GM23338 (cell line): ENCODE measurements at regions not wholly inside any gene's neighbourhood (a gene's known extent, or its start where the extent isn't known, plus 50 kb on each side); places are given as distances from the start of the nearest gene placed in this dataset.

ENCODE experiments used
- ATAC-seq: fragments of 200-7000 bp; cut with Tn5 transposase; 3 replicates; pipeline ENCODE4 v1.9.1; 2020
- DNase-seq: peaks from one replicate; pipeline ENCODE4 v3.0.0-alpha.2; 2015; ENCODE audit warnings: low spot score
- H2AFZ ChIP-seq: fragments of 200-600 bp; sonication (generic); 2 replicates; pipeline ENCODE4 v1.8.0; 2016; ENCODE audit warnings: antibody characterized with exemption, mild to moderate bottlenecking, moderate library complexity
- H3F3A ChIP-seq: fragments of 200-600 bp; sonication (generic); replicated peaks from 2 replicates; pipeline ENCODE4 v1.8.0; 2017; ENCODE audit warnings: antibody characterized with exemption, mixed run types, low read depth
- H3K27ac ChIP-seq: fragments of 200-600 bp; sonication (generic); 2 replicates; pipeline ENCODE4 v1.6.1; 2016; ENCODE audit warnings: low read depth
- H3K27me3 ChIP-seq: fragments of 200-600 bp; sonication (generic); 2 replicates; pipeline ENCODE4 v1.8.0; 2016; ENCODE audit warnings: mild to moderate bottlenecking, mixed run types, moderate library complexity; ENCODE audit not compliant: insufficient read depth
- H3K36me3 ChIP-seq: fragments of 200-600 bp; sonication (generic); 2 replicates; pipeline ENCODE4 v1.8.0; 2016; ENCODE audit warnings: mild to moderate bottlenecking; ENCODE audit not compliant: insufficient read depth
- H3K4me1 ChIP-seq: fragments of 200-600 bp; sonication (generic); 2 replicates; pipeline ENCODE4 v1.8.0; 2016; ENCODE audit warnings: mild to moderate bottlenecking, moderate library complexity; ENCODE audit not compliant: insufficient read depth
- H3K4me2 ChIP-seq: fragments of 200-600 bp; sonication (generic); 2 replicates; pipeline ENCODE4 v1.7.1; 2017; ENCODE audit warnings: mixed run types
- H3K4me3 ChIP-seq: fragments of 200-600 bp; sonication (generic); 2 replicates; pipeline ENCODE4 v1.6.1; 2016; ENCODE audit warnings: mixed run types
- H3K79me2 ChIP-seq: fragments of 200-600 bp; sonication (generic); replicated peaks from 2 replicates; pipeline ENCODE4 v1.8.0; 2017; ENCODE audit warnings: mild to moderate bottlenecking; ENCODE audit not compliant: insufficient read depth
- H3K9me2 ChIP-seq: fragments of 200-600 bp; sonication (generic); 2 replicates; pipeline ENCODE4 v1.8.0; 2017; ENCODE audit not compliant: insufficient read depth
- H4K20me1 ChIP-seq: fragments of 200-600 bp; sonication (generic); replicated peaks from 2 replicates; pipeline ENCODE4 v1.8.0; 2017; ENCODE audit warnings: mild to moderate bottlenecking; ENCODE audit not compliant: insufficient read depth
- H3K27ac Mint-ChIP-seq: 2 replicates; pipeline ENCODE4 v1.8.0; 2020; ENCODE audit warnings: inconsistent platforms, mild to moderate bottlenecking, moderate library complexity, mixed read lengths
- H3K27me3 Mint-ChIP-seq: 3 replicates; pipeline ENCODE4 v1.8.0; 2022; ENCODE audit warnings: low read depth, mild to moderate bottlenecking, moderate library complexity, mixed read lengths, inconsistent platforms; ENCODE audit not compliant: insufficient read depth, poor library complexity
- H3K36me3 Mint-ChIP-seq: 3 replicates; pipeline ENCODE4 v1.8.0; 2021; ENCODE audit warnings: low read depth, mild to moderate bottlenecking, inconsistent platforms, moderate library complexity, mixed read lengths
- H3K4me1 Mint-ChIP-seq: 3 replicates; pipeline ENCODE4 v1.8.0; 2020; ENCODE audit warnings: mild to moderate bottlenecking, inconsistent platforms, mixed read lengths
- H3K4me3 Mint-ChIP-seq: 3 replicates; pipeline ENCODE4 v1.8.0; 2021; ENCODE audit warnings: moderate library complexity, mild to moderate bottlenecking, inconsistent platforms, mixed read lengths
- H3K9me3 Mint-ChIP-seq: 3 replicates; pipeline ENCODE4 v1.8.0; 2020; ENCODE audit warnings: moderate library complexity, mild to moderate bottlenecking, inconsistent platforms, mixed read lengths
- CREB1 ChIP-seq: fragments of 250-450 bp; sonication (Bioruptor Pico); IDR thresholded peaks from 2 replicates; pipeline ENCODE4 v1.5.0; 2020; ENCODE audit warnings: low read depth, mild to moderate bottlenecking, moderate library complexity
- EZH2 ChIP-seq: fragments of 200-600 bp; sonication (generic); IDR thresholded peaks from one replicate; pipeline ENCODE4 v1.8.0; 2017; ENCODE audit warnings: antibody characterized with exemption, mild to moderate bottlenecking, low read depth; ENCODE audit not compliant: unreplicated experiment
- EZH2phosphoT487 ChIP-seq: fragments of 200-600 bp; sonication (generic); IDR thresholded peaks from one replicate; pipeline ENCODE4 v1.8.1; 2018; ENCODE audit warnings: antibody characterized with exemption; ENCODE audit not compliant: unreplicated experiment
- JUNB ChIP-seq: IDR thresholded peaks from one replicate; pipeline ENCODE4 v1.6.1; 2016; ENCODE audit warnings: antibody characterized with exemption; ENCODE audit not compliant: unreplicated experiment
- NANOG ChIP-seq: IDR thresholded peaks from 2 replicates; pipeline ENCODE4 v1.6.1; 2016; ENCODE audit warnings: antibody characterized with exemption, borderline replicate concordance
- POLR2AphosphoS5 ChIP-seq: IDR thresholded peaks from 2 replicates; pipeline ENCODE4 v1.6.1; 2016; ENCODE audit warnings: antibody characterized with exemption, low read depth
- STAT1 ChIP-seq: IDR thresholded peaks from one replicate; pipeline ENCODE4 v1.6.1; 2016; ENCODE audit warnings: antibody characterized with exemption; ENCODE audit not compliant: unreplicated experiment
- ZNF331 ChIP-seq: fragments of 250-450 bp; sonication (Bioruptor Pico); IDR thresholded peaks from 2 replicates; pipeline ENCODE4 v1.5.0; 2020; ENCODE audit warnings: low read depth, mild to moderate bottlenecking, moderate library complexity
- TF ChIP-seq, protein P1 (sequence below): IDR thresholded peaks from one replicate; pipeline ENCODE4 v1.6.1; 2018; ENCODE audit warnings: antibody characterized with exemption; ENCODE audit not compliant: unreplicated experiment
- TF ChIP-seq, protein P2 (sequence below), 2 experiments: fragments of 200-600 bp in 1 of 2; sonication (generic) in 1 of 2; conservative IDR thresholded peaks; 2 replicates each; pipeline versions ENCODE4 v1.5.1 to v1.6.1; 2016 to 2017; ENCODE audit warnings: antibody characterized with exemption in 2 of 2, low read depth in 2 of 2, mild to moderate bottlenecking in 2 of 2, moderate library complexity in 1 of 2
- TF ChIP-seq, protein P3 (sequence below): fragments of 250-450 bp; sonication (Bioruptor Pico); IDR thresholded peaks from 2 replicates; pipeline ENCODE4 v1.5.0; 2020; ENCODE audit warnings: mild to moderate bottlenecking, moderate library complexity
- TF ChIP-seq, protein P4 (sequence below): IDR thresholded peaks from 2 replicates; pipeline ENCODE4 v1.6.1; 2016; ENCODE audit warnings: antibody characterized with exemption

DNA sequence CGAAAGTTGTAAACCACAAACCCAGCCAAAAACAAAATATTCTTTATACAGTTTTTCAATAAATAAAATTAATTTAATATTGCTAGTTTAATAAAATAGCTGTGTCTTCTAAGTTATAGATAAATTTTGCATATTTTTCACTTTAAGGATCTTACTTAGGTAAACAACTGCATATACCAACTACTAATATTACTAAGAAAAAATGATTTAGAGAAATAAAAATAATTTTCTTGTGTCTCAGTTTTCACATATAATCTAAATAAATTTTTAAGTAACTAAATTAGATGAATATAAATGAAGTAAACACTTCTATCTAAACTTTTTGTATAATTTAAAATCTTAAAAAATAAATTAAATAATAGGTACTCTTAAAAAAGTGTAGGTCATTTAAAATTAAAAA is 67.1 kb upstream of the TOP3B start:
- H3K27ac ChIP-seq, result no peak overlapping the region
- DNase-seq (no peak), ATAC-seq (no peak)
- no peaks in the 10 kb centered on the region for H3K36me3 Mint-ChIP-seq
- H3K27me3 ChIP-seq, result peaks cover 100% of the 10 kb centered on the region
- H3K4me1 ChIP-seq, result no peaks in the 10 kb centered on the region
- no peak overlapping the region for H3K27ac Mint-ChIP-seq
- no peak overlapping the region for H2AFZ ChIP-seq
- no peaks in the 10 kb centered on the region for H3K36me3 ChIP-seq
- H3K4me1 Mint-ChIP-seq, result no peaks in the 10 kb centered on the region
- H3K4me2 ChIP-seq, result no peak overlapping the region
- H3F3A ChIP-seq, result no peaks in the 10 kb centered on the region
- peaks cover 77% of the 10 kb centered on the region for H3K27me3 Mint-ChIP-seq
- H3K9me2 ChIP-seq, result no peaks in the 10 kb centered on the region
- TF ChIP-seq EZH2phosphoT487 (no peak), STAT1 (no peak), POLR2AphosphoS5 (no peak), ZNF331 (CRISPR knock-in tag) (no peak), JUNB (no peak), CREB1 (CRISPR knock-in tag) (no peak), NANOG (no peak), EZH2 (no peak)
- TF ChIP-seq, protein P1, sequence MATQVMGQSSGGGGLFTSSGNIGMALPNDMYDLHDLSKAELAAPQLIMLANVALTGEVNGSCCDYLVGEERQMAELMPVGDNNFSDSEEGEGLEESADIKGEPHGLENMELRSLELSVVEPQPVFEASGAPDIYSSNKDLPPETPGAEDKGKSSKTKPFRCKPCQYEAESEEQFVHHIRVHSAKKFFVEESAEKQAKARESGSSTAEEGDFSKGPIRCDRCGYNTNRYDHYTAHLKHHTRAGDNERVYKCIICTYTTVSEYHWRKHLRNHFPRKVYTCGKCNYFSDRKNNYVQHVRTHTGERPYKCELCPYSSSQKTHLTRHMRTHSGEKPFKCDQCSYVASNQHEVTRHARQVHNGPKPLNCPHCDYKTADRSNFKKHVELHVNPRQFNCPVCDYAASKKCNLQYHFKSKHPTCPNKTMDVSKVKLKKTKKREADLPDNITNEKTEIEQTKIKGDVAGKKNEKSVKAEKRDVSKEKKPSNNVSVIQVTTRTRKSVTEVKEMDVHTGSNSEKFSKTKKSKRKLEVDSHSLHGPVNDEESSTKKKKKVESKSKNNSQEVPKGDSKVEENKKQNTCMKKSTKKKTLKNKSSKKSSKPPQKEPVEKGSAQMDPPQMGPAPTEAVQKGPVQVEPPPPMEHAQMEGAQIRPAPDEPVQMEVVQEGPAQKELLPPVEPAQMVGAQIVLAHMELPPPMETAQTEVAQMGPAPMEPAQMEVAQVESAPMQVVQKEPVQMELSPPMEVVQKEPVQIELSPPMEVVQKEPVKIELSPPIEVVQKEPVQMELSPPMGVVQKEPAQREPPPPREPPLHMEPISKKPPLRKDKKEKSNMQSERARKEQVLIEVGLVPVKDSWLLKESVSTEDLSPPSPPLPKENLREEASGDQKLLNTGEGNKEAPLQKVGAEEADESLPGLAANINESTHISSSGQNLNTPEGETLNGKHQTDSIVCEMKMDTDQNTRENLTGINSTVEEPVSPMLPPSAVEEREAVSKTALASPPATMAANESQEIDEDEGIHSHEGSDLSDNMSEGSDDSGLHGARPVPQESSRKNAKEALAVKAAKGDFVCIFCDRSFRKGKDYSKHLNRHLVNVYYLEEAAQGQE, result no peak
- TF ChIP-seq, protein P2, sequence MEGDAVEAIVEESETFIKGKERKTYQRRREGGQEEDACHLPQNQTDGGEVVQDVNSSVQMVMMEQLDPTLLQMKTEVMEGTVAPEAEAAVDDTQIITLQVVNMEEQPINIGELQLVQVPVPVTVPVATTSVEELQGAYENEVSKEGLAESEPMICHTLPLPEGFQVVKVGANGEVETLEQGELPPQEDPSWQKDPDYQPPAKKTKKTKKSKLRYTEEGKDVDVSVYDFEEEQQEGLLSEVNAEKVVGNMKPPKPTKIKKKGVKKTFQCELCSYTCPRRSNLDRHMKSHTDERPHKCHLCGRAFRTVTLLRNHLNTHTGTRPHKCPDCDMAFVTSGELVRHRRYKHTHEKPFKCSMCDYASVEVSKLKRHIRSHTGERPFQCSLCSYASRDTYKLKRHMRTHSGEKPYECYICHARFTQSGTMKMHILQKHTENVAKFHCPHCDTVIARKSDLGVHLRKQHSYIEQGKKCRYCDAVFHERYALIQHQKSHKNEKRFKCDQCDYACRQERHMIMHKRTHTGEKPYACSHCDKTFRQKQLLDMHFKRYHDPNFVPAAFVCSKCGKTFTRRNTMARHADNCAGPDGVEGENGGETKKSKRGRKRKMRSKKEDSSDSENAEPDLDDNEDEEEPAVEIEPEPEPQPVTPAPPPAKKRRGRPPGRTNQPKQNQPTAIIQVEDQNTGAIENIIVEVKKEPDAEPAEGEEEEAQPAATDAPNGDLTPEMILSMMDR (conservative IDR thresholded peaks at IDR 0.05; ENCODE audit: low read depth in 2 of 2), result no peak
- TF ChIP-seq, protein P3, sequence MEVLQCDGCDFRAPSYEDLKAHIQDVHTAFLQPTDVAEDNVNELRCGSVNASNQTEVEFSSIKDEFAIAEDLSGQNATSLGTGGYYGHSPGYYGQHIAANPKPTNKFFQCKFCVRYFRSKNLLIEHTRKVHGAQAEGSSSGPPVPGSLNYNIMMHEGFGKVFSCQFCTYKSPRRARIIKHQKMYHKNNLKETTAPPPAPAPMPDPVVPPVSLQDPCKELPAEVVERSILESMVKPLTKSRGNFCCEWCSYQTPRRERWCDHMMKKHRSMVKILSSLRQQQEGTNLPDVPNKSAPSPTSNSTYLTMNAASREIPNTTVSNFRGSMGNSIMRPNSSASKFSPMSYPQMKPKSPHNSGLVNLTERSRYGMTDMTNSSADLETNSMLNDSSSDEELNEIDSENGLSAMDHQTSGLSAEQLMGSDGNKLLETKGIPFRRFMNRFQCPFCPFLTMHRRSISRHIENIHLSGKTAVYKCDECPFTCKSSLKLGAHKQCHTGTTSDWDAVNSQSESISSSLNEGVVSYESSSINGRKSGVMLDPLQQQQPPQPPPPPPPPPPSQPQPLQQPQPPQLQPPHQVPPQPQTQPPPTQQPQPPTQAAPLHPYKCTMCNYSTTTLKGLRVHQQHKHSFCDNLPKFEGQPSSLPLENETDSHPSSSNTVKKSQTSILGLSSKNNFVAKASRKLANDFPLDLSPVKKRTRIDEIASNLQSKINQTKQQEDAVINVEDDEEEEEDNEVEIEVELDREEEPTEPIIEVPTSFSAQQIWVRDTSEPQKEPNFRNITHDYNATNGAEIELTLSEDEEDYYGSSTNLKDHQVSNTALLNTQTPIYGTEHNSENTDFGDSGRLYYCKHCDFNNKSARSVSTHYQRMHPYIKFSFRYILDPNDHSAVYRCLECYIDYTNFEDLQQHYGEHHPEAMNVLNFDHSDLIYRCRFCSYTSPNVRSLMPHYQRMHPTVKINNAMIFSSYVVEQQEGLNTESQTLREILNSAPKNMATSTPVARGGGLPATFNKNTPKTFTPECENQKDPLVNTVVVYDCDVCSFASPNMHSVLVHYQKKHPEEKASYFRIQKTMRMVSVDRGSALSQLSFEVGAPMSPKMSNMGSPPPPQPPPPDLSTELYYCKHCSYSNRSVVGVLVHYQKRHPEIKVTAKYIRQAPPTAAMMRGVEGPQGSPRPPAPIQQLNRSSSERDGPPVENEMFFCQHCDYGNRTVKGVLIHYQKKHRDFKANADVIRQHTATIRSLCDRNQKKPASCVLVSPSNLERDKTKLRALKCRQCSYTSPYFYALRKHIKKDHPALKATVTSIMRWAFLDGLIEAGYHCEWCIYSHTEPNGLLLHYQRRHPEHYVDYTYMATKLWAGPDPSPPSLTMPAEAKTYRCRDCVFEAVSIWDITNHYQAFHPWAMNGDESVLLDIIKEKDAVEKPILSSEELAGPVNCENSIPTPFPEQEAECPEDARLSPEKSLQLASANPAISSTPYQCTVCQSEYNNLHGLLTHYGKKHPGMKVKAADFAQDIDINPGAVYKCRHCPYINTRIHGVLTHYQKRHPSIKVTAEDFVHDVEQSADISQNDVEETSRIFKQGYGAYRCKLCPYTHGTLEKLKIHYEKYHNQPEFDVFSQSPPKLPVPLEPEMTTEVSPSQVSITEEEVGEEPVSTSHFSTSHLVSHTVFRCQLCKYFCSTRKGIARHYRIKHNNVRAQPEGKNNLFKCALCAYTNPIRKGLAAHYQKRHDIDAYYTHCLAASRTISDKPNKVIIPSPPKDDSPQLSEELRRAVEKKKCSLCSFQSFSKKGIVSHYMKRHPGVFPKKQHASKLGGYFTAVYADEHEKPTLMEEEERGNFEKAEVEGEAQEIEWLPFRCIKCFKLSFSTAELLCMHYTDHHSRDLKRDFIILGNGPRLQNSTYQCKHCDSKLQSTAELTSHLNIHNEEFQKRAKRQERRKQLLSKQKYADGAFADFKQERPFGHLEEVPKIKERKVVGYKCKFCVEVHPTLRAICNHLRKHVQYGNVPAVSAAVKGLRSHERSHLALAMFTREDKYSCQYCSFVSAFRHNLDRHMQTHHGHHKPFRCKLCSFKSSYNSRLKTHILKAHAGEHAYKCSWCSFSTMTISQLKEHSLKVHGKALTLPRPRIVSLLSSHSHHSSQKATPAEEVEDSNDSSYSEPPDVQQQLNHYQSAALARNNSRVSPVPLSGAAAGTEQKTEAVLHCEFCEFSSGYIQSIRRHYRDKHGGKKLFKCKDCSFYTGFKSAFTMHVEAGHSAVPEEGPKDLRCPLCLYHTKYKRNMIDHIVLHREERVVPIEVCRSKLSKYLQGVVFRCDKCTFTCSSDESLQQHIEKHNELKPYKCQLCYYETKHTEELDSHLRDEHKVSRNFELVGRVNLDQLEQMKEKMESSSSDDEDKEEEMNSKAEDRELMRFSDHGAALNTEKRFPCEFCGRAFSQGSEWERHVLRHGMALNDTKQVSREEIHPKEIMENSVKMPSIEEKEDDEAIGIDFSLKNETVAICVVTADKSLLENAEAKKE (CRISPR knock-in tag), result no peak
- TF ChIP-seq, protein P4, sequence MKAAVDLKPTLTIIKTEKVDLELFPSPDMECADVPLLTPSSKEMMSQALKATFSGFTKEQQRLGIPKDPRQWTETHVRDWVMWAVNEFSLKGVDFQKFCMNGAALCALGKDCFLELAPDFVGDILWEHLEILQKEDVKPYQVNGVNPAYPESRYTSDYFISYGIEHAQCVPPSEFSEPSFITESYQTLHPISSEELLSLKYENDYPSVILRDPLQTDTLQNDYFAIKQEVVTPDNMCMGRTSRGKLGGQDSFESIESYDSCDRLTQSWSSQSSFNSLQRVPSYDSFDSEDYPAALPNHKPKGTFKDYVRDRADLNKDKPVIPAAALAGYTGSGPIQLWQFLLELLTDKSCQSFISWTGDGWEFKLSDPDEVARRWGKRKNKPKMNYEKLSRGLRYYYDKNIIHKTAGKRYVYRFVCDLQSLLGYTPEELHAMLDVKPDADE, result no peak
- no peak overlapping the region for H3K4me3 Mint-ChIP-seq
- no peak overlapping the region for H3K4me3 ChIP-seq
- no peaks in the 10 kb centered on the region for H3K79me2 ChIP-seq
- peaks cover 6% of the 10 kb centered on the region; the same call in 1 of the 3 replicates for H3K9me3 Mint-ChIP-seq
- peaks cover 9% of the 10 kb centered on the region; the same call in 1 of the 2 replicates for H4K20me1 ChIP-seq
